VCaP (cell line): ENCODE measurements at regions not wholly inside any gene's neighbourhood (a gene's known extent, or its start where the extent isn't known, plus 50 kb on each side); places are given as distances from the start of the nearest gene placed in this dataset.

Source experiments
- H3K27ac ChIP-seq: fragments of 450-650 bp; 2 replicates; pipeline ENCODE4 v1.5.1; 2017
- CTCF ChIP-seq: fragments of 450-650 bp; conservative IDR thresholded peaks from 2 replicates; pipeline ENCODE4 v1.5.1; 2017; ENCODE audit warnings: mild to moderate bottlenecking, moderate library complexity

DNA sequence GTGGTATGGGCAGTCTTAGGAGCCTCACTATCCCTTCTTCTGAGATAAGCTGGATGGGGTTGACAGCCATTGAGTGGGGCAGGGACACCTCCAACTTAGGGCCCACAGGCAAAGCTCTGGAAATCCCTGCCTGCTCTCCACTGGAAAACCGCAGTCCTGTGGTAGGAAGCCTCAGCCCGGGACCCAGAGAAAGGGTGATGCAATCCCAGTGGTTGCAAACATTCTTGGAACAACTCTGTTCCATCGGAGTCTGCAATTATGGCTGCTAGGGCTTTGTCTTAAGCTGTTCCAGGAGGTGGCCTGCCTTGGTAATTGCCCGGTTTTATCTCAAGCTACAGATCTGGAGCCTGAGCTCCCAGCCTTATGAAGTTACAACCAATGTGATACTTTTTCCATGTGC lies 133.4 kb downstream of the DICER1 start:
- no peak overlapping the region for H3K27ac ChIP-seq
- TF ChIP-seq CTCF: no peak

DNA sequence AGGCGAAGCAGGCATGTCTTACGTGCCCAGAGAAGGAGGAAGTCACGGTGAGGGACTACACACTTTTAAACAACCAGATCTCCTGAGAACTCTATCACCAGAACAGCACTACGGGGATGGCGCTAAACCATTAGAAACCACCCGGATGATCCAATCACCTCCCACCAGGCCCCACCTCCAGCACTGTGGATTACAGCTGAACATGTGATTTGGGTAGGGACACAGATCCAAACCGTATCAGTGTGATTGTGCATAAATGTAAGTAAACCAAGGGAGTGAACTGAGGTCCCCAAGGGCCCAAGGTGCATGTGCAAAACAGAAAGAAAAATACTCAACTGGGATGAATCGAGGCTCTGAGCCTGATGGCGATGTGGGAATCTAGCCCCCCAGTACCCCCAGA lies 134.2 kb downstream of the DICER1 start:
- H3K27ac ChIP-seq: no peak overlapping the region
- TF ChIP-seq CTCF: no peak

DNA sequence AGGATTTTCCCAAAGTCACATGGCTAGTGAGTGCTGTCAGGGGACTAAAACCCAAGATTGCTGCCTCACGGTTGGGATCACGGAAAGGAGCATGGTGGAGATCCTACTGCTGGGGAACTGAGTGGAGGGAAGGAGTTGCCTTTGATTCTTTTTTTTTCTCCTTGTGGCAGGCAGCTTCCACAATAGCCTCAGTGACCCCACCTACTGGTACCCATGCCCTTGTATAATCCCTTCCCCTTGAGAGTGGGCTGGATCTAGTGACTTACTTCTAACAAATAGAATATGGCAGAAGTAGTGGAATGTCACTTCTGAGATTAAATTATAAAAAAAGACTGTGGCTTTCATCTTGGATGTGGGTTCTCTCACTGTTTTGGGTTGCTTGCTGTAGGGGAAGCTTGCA lies 135.7 kb downstream of the DICER1 start:
- no peak for TF ChIP-seq CTCF

DNA sequence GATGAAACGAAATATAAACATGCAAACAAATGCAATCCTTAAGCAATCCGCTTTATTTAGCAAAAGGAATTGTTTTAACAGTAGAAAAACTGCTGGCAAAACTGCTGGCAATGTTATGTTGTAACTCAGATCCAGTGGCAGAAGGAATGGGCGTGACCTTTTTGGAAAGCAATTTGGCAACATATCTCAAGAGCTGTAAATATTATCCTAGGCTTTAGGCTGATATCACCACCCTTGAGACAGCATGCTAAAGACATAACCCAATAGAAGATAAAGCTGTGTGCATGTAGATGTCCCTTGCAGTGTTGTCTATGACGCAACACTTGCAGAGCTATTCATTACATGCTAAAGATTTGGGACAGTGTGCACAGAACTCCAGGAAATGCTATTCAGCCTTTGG lies 138.5 kb downstream of the DICER1 start:
- no peak for TF ChIP-seq CTCF
- no peak overlapping the region for H3K27ac ChIP-seq

More for the DNA sequence above, 135.7 kb downstream of the DICER1 start:
- no peak overlapping the region for H3K27ac ChIP-seq

GRCh38 chr14:95015046-95015445 lies 142.3 kb downstream of the DICER1 start:
- no peak overlapping the region for H3K27ac ChIP-seq
- TF ChIP-seq CTCF: no peak

DNA sequence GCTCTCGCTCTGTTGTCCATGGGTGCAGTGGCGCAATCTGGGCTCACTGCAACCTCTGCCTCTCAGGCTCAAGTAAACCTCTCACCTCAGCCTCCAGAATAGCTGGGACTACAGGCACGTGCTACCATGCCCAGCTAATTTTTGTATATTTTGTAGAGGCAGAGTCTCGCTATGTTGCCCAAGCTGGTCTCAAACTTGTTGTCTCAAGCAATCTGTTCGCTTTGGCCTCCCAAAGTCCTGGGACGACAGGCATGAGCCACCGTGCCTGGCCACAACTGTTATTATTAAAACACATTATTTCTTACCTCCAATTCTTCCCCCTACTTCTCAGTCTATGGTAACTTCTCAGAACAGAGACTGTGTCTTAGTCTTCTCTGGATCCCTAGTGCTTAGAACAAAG lies 143.3 kb downstream of the DICER1 start:
- no peak for TF ChIP-seq CTCF

GRCh38 chr14:95011445-95012006 lies 145.8 kb downstream of the DICER1 start:
- TF ChIP-seq CTCF: no peak
- no peak overlapping the region for H3K27ac ChIP-seq

More for the DNA sequence above, 143.3 kb downstream of the DICER1 start:
- H3K27ac ChIP-seq: no peak overlapping the region
